AG08396 (cell line): ENCODE measurements at regions not wholly inside any gene's neighbourhood (a gene's known extent, or its start where the extent isn't known, plus 50 kb on each side); places are given as distances from the start of the nearest gene placed in this dataset.

Experiments
- DNase-seq: peaks from one replicate; pipeline ENCODE4 v3.0.0; 2012; ENCODE audit warnings: low spot score, mixed read lengths

DNA sequence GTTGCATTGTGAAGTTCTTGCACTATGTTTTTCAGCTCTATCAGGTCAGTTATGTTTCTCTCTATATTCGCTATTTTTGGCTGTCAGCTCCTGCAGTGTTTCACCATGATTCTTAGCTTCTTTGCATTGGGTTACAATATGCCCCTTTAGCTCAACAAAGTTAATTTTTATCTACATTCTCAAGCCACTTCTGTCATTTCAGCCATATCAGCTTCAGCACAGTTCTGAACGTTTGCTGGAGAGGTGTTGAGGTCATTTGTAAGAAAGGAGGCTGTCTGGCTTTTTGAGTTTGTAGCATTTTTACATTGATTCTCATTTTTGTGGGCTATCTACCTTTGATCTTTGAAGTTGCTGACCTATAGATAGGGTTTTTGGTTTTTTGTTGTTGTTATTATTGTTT lies 573.2 kb upstream of the RGS18 start:
- no peak for DNase-seq

GRCh38 chr1:191588905-191589304 lies 569.4 kb upstream of the RGS18 start:
- no peak for DNase-seq

- no peak for DNase-seq
These were observed 568.7 kb upstream of the RGS18 start for GRCh38 chr1:191589536-191589935.

GRCh38 chr1:191590578-191590977 lies 567.7 kb upstream of the RGS18 start:
- DNase-seq = no peak

DNA sequence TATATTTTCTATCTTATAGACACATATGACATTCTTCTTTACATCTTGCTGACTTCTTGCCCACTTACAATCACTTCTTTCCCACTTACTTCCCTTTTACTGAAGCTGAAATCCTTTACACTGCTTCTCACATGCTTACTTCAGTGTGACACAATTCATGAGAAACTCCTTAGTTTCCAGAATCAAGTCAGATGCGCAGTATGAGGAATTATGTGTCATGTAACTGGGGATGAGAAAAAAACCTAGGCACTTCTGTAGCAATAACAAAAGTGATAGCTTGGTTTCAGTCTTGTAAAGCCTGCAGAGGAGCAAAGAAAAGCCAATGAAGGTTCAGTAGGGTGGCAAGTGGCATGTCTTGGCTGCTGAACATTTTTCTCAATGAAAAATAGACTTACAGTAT lies 566.2 kb upstream of the RGS18 start:
- no peak for DNase-seq

GRCh38 chr1:191592907-191593306 lies 565.4 kb upstream of the RGS18 start:
- DNase-seq = no peak

DNA sequence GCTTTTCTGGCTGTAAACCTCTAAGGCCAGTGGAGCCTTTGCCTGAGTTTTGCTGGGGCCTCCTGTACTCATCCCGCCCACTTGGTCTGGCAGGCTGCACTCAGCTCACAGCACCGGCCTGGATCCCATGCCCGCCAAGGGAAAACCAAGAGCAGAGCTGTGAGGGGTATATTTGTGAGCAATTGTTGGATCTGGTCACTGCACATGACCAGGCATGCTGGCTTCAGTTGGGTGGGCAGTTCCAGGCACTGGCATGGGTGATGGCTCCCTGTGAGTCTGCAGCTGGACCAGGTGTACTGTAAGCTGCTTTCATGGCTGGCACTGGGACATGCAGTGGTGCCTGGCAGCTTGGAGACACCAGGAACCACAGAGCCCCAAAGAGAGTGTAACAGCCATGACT lies 563.1 kb upstream of the RGS18 start:
- DNase-seq = no peak

DNA sequence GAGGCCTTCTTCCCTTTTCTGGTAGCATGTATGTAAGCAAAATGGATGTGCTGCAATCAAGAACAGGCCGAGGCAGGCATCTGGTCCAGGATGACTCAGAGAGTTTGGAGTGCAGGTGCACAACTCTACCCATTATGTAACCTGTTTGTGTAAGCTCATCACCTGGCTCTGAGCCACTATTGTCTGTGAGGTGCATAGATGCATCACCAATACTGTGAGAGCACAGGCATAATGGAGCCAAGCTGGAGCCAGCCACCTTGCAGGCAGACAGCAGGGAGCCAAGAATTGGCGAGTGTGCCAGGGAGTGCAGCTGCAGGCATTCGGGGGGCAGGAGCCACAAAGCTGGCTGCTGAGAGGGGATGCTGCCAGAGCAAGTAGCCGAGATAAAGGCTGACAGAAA lies 549.9 kb upstream of the RGS18 start:
- no peak for DNase-seq

DNA sequence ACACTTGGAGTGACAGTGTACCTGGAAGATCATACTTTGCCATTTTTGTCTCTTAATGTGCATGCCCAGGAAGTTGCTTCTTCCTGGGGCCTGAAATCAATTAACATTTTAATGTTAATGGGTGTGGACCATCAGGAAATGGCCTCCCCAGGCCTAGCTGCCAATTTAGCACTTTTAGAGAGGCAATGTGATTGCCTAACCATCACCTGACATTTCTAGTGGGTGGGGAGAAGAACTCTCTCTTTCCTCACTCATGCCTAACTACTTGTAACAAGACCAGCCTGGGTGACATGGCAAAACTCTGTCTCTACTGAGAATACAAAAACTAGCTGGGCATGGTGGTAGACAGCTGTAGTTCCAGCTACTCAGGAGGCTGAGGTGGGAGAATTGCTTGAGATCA lies 549.0 kb upstream of the RGS18 start:
- DNase-seq = no peak

DNA sequence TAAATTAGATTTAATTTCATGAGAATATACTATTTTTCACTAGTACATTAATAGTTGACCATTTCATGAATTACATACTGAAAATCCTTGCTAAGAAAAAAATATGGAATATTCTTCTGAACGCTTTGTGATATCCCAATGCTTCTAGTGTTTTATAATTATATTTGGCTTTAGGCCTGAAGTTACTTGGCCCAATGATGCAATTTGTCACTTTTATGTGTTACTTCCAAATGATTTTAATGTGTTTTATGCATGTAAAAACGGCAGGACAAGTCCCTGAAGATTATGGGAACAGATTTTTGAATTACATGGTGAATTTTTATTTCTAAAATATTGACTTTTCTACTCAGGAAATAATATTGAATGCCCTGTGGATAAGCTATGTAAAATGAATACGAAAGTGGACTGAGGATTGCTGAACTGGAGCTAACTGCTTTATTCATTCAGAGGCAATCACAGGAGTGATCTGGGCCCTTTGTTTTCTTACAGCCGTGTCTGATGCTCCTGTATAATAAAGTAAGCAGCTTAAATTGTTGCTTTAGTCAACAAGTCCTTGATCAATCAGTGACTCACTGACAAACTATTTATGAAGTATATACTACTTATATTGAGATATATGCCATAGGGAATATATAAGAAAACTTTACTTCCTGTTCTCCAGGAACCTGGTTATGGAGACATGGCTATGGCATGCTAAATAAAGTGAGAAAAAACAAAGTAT lies 543.0 kb upstream of the RGS18 start:
- DNase-seq = no peak

DNA sequence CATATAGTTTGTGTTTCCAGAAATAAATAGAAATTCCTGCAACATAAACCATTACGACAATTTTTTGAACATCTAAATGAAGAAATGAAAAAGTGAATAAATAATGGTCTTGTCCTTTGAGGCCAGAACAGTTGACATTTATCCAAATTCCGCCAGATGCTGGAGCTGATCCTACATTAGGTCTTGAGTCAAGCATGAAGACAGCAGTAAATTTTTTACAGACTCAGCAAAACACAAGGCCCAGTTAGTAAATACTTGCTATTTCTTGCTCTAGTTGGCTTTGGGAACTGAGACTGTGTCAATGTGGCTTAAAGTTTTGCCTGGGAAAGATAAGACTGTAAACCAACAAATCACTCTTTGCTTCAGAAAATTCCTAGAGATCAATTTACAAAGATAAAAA lies 540.1 kb upstream of the RGS18 start:
- DNase-seq = no peak

DNA sequence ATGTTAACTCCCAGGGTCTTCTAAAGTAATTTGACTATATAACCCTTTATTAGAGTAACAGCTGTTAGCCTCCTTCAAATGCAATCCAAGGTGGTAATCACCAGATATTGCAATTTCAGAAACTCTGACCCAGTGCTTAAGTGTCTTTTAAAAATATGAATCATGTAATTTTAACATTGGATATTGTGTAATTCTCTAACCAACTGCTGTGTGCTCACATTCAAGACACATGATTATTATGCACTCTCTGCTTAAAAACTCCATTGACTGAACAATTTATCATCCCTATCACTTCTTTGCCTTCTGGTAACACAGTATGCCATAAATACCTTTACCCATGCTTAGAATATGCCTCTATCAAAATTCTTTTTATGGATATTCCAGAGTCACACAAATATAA lies 537.4 kb upstream of the RGS18 start:
- DNase-seq = no peak

DNA sequence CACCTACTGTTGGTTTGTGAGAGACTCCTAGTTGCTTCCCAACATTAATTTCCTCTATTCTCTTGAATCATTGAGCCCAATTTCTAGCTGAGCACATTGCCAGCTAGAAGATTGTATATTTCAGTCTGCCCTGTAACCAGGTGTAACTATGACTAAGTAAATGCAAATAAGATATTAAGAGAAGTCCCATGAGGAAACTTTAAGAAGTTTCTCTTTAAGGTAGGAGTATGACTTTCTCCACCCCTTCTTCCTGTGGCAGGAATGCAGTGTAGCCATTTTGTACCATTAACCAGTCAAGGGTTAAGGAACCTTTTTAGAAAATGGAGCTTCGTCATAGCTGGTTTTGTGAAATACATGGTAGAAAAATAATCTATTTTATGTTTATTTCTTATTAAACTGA lies 534.2 kb upstream of the RGS18 start:
- no peak for DNase-seq

DNA sequence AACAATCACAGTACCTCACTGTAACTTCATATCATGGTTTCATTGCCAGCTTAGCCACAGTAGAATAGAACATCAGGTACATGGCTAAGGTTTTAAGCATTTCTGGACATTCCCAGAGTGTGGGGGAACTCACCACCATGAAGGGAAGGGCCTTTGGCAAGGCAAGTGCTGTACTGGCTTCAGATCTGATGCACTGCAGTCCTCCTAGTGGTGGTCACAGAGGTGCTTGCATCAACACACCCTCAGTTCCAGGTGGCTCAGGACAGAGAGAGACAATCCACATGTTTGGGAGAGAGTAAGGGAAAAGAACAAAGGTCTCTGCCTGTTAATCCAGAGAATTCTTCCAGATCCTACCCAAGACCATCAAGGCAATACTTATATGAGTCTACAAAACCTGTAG lies 528.4 kb upstream of the RGS18 start:
- DNase-seq = no peak

DNA sequence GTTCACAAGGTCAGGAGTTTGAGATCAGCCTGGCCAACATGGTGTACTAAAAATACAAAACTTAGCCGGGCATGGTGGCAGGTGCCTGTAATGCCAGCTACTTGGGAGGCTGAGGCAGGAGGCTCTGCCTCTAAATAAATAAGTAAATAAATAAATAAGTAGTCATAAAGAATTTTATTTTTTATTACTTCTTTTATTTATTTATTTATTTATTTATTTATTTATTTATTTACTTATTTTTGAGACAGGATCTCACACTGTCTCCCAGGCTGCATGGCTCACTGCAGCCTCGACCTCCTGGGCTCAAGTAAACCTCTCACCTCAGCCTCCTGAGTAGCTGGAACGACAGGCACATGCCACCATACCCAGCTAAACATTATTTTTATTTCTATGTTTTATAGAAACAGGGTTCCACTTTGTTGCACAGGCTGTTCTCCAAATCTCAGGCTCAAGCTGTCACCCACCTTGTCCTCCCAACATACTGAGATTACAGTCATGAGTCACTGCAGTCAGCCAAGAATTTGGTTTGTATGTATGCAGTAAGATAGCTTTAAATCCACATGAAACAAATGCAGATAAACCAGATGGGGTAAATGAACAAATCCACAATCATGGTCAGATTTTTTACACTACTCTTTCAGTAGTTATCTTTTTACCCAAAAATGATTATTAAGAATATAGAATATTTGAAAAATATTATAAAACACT lies 523.3 kb upstream of the RGS18 start:
- DNase-seq = no peak

- DNase-seq = no peak
These were observed 521.9 kb upstream of the RGS18 start for GRCh38 chr1:191636345-191636744.

DNA sequence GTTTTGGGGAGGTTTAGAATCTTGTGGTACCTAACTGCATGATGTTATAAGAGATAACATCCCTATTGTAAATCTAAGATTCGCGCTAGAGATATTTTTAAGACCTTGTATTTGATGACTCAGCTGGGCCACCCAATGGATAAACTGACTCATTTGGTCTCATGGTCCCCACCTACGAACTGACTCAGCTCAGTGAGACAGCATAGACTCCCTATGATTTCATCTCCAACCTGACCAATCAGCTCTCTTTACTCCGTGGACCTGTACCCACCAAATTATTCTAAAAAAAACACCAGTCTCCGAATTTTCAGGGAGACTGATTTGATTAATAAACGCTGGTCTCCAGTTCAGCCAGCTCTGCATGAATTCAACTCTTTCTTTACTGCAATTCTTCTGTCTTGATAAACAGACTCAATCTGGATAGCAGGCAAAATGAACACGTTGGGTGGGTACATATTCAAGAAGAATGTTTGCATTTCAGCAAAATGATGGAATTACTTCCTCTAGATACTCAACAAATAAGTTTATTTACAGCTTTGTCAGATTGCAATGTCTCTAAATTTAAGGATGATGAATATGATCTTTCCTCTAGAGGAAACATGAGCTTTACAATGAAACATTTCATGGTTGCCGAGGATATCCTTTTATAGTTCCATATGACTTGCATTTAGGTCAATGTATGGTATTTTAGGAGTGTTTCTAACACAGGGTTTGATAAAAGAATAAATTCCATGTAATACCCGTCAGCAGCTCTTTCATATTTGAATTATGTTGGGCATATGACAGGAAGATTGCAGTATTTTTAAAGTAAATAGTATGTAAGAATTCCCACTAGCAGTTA lies 516.6 kb upstream of the RGS18 start:
- DNase-seq = no peak

DNA sequence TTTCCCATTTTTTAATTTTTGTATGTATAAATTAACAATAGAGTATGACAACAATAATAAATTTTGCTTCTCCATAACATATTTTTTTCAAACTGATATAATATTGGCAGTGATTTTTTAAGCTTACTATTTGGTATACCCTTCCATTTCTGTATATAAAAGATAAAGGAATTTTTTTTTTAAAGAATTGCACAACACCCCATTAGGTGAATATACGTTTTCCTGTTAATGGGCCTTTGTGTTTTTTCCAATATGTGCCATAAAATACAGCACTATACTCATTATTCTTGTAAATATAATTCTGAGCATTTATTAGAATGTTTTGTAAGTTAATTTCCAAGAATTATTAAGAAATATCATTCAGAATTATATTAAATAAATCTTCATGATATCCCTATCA lies 515.2 kb upstream of the RGS18 start:
- no peak for DNase-seq

- no peak for DNase-seq
These were observed 509.3 kb upstream of the RGS18 start for GRCh38 chr1:191648939-191649338.

DNA sequence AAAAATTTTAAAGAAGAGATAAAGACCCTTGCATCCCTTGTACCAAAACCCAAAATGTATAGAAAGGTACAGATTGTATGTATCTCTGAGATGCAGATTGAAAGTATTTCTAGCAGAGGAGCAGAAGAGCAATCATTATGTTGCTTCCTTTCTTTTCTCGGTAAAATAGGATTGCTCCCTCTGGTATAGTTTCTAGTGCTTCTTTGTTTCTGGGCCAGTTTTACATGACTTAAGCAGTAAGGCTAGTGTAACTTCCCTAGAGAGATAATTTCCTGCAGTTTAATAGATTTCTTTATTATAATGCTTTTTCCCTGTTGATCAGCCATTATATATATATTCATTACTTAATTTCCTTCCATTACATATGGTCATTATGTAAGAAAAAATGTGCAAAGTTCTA lies 496.2 kb upstream of the RGS18 start:
- DNase-seq = no peak

- no peak for DNase-seq
These were observed 495.5 kb upstream of the RGS18 start for GRCh38 chr1:191662746-191663145.

DNA sequence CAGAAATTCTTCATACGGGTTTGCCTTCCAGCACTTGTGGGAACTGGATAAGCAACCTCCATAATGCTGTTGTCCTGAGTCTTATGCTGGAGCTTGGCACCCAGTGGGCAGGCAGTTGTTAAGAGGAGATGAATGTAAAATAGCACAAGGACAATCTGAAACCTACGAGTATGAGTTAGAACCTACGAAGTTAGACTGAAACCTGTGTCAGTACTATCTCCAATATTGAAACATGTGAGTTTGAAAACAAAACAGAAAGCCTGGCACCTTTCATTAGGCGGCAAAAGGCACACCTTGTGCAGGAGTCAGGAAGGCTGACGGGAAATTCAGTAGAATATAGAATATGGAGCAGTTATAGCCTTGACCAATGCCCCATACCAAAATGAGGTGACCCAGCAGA lies 489.7 kb upstream of the RGS18 start:
- no peak for DNase-seq

DNA sequence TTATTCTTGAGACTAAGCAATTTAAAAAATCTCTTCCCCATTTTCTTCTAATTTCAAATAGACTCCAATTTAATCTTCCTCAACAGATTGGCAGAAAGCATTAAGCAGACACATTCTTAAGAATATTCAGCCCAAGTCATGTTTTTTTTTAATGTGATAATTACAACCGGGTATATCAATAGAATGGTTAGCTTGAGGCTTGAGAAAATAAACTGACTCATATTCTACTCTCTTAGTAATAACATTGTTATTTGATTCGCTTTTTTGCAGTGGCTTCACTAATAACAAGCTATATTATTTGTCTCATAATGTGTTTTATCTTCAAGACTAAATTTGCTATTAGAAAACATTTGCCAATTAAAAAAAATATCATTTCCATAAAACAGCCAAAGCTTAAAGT lies 488.6 kb upstream of the RGS18 start:
- DNase-seq = no peak
